GM12891 (cell line): ENCODE measurements at regions not wholly inside any gene's neighbourhood (a gene's known extent, or its start where the extent isn't known, plus 50 kb on each side); places are given as distances from the start of the nearest gene placed in this dataset.

Experiments
- PAX5 ChIP-seq: IDR thresholded peaks from 2 replicates; pipeline ENCODE4 v1.6.1; 2011; ENCODE audit warnings: low read length, moderate library complexity, mild to moderate bottlenecking; ENCODE audit not compliant: insufficient read depth, severe bottlenecking
- POLR2A ChIP-seq: IDR thresholded peaks from 2 replicates; pipeline ENCODE4 v1.6.1; 2011; ENCODE audit warnings: low read depth, low read length, control low read depth
- POLR2AphosphoS5 ChIP-seq: IDR thresholded peaks from 2 replicates; pipeline ENCODE4 v1.6.1; 2011; ENCODE audit warnings: low read depth, low read length, control low read depth
- POU2F2 ChIP-seq: IDR thresholded peaks from 2 replicates; pipeline ENCODE4 v1.6.1; 2011; ENCODE audit warnings: low read depth, mild to moderate bottlenecking, control low read depth, low read length, moderate library complexity
- SPI1 ChIP-seq: IDR thresholded peaks from 2 replicates; pipeline ENCODE4 v1.6.1; 2011; ENCODE audit warnings: low read depth, low read length, control low read depth
- TAF1 ChIP-seq: IDR thresholded peaks from 2 replicates; pipeline ENCODE4 v1.6.1; 2011; ENCODE audit warnings: low read depth, low read length, control low read depth

- TF ChIP-seq POLR2AphosphoS5, result no peak
- no peak for TF ChIP-seq TAF1
- TF ChIP-seq POLR2A, result no peak
- TF ChIP-seq SPI1, result no peak
- no peak for TF ChIP-seq PAX5
- TF ChIP-seq POU2F2, result no peak
Observed at GRCh38 chr14:79991866-79992265, 219.4 kb downstream of the DIO2 start.
